Stimulated activated CD8-positive, alpha-beta memory T cell treated with anti-CD3 and anti-CD28 coated beads, Interleukin-12 subunit alpha, Interleukin-12 subunit beta, amount 100 ng/mL, for 24 hours (primary cell): ENCODE measurements at regions not wholly inside any gene's neighbourhood (a gene's known extent, or its start where the extent isn't known, plus 50 kb on each side); places are given as distances from the start of the nearest gene placed in this dataset.
"Not testable (repeated sequence)": the region's sequence is repeated elsewhere in the genome, so short reads cannot be mapped to it uniquely, and the experiment has no call there.

Experiments
- DNase-seq: peaks from one replicate; pipeline ENCODE4 v3.0.0-alpha.2; 2020; ENCODE audit errors: extremely low read depth

DNA sequence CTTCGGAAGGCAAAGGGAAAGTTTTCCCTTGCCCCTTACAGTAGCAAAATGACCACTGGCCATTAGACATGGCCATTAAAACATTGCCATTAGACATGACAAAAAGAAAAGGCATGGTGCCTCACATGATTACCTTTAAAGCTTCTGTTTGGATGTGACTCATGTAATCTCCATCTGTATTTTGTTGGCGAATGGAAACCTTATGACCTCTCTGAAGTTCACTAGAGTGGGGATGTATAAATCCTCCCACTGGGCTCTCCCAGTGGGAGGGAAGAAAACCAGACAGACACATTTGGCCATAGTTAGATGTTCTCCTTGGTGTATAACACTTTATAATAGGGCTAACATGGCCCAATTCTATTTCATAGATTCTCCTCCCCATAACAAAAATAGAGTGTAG lies 152.6 kb downstream of the MAGEB17 start:
- no peak for DNase-seq

GRCh38 chrX:16320765-16321355 lies 153.6 kb downstream of the MAGEB17 start:
- no peak for DNase-seq

DNA sequence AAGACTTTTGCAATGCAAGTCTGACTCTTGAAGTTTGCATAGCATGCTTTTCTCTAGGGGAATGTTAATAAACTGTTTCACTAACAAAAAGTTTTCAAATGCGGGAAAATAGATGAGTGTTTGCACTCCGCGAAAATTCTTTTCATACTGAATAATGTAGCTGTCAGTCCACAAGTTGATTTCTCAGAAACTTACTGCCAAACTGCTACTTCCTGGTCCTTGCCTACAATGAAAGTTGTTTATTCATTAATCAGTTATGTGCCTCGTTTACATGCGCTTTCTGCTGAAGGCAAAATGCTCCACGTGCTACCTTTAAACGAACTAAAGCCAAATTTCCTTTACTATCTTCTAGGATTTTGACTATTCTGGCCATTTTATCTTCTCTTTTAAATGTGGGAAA lies 166.2 kb downstream of the MAGEB17 start:
- DNase-seq: no peak

DNA sequence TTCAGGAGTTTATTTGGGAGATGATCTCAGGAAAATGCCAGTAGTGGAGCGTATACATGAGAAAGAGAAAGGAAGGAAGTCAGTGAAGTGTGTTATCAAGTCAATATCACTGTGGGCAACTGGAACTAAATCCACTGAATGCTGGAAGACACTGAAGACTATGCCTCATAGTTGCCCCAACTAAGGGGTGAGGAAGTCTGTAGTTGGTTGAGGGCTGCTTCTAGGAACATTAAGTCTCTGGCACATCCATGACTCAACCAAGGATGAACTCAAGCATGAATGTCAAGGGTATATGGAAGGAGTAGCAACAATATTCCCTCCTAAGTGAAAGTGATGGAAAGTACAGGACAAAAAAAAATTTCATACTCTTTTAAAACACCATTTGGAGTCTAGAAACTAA lies 167.9 kb downstream of the MAGEB17 start:
- no peak for DNase-seq

- no peak for DNase-seq
Observed at GRCh38 chrX:16347968-16348670, 180.8 kb downstream of the MAGEB17 start.

DNA sequence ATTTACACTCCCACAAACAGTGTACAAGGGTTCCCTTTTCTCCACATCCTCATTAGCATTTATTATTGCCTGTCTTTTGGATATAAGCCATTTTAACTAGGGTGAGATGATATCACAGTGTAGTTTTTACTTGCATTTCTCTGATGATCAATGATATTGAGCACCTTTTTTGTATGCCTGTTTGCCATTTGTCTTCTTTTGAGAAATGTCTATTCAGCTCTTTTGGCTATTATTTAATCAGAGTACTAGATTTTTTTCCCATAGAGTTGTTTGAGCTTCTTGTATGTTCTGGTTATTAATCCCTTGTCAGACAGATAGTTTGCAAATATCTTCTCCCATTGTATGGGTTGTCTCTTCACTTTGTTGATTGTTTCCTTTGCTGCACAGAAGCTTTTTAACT lies 190.6 kb downstream of the MAGEB17 start:
- DNase-seq: no peak

GRCh38 chrX:16360056-16360455 lies 192.8 kb downstream of the MAGEB17 start:
- DNase-seq: not testable (repeated sequence)

DNA sequence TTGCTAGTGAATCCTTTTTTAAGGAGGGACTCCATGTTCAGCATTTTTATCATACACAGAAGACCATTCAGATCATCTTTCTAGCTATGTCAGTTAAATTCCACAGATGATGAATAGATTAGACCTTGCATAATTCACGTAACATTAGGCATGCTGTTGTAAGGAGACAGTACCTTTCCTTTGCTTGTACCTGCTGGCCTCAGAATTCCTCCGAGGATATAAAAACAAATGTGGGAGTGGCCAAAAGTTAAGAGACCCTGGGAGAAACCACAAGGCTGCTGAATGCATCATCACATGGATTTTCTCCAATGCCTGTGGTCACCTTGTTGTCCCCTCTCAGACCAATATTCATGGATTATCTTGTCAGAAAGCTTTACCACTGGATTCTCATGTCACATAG lies 201.4 kb downstream of the MAGEB17 start:
- DNase-seq: no peak

DNA sequence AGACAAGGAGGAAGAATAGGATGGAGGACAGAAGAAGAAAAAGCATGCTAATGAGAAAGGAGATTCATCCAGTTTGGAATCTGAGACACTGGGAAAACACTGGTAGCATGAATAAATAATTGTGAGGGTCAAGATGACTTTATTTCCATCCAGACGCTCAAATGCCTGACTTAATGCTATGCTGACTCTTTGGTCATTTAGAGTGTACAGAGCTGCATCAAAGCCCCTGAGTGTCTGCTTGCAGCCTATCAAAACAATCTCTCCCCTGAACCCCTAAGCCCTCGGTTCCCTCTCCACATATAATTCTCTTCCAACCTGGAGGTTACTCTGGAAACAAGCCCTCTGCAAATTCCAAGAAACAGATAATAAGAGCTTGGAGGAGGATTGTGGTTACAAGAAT lies 208.8 kb downstream of the MAGEB17 start:
- DNase-seq: no peak

- no peak for DNase-seq
Observed at GRCh38 chrX:16386126-16386525, 218.8 kb downstream of the MAGEB17 start.

GRCh38 chrX:16392597-16392996 lies 225.3 kb downstream of the MAGEB17 start:
- DNase-seq: no peak

DNA sequence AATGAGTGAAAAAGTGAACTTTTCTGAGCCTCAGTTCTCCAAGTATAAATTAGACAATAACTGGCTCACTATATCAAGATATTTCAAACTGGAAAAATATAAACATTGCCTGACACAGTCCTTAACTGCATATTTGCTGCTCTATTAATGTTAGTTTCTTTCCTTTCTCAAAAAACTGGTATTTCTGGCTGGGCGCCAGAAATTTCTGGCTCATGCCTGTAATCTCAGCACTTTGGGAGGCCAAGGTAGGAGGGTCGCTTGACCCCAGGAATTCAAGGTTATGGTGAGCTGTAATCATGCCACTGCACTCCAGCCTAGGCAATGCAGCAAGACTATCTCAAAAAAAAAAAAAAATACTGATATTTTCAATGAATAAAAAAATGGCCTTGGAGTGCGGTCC lies 227.0 kb downstream of the MAGEB17 start:
- DNase-seq: no peak

- no peak for DNase-seq
Observed at GRCh38 chrX:16403808-16404207, 236.5 kb downstream of the MAGEB17 start.

DNA sequence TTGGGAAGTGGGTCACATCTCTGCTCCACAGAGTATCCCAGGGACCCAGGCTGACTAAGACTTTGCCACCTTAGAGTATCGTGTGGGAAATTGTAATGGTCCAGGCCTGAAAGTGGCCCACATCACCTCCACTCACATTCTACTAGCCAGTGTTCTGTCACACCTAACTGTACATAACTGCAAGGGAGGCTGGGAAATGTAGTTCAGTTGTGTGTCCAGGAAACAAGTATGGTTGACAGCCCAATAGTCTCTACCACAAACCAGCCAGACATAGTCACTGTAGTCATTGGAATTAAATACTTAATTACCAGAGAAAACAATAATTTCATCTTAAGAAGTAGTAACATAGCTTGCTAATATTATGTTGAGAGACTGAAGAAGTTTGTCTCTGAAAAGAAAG lies 233.4 kb upstream of the S100G start:
- DNase-seq: no peak

DNA sequence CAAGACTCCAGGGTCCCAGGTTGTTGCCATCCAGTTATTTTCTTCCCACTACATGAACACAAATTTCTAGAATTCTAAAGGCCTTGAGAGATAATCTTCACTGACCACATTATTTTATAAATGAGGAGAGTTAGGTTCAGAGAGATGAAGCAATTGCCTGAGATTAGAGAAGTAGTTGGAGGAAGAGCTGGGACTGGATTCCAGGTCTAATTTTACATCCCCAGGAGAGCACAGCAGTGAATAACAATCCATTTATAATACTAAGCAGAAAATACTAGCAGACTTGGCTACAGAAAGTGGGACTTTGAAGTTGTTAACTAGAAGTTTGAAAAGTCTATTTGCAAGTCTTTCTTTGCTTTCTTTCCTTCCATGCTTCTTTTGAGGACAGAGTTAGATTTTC lies 231.3 kb upstream of the S100G start:
- DNase-seq: no peak

- no peak for DNase-seq
Observed at GRCh38 chrX:16427668-16428067, 222.3 kb upstream of the S100G start.

DNA sequence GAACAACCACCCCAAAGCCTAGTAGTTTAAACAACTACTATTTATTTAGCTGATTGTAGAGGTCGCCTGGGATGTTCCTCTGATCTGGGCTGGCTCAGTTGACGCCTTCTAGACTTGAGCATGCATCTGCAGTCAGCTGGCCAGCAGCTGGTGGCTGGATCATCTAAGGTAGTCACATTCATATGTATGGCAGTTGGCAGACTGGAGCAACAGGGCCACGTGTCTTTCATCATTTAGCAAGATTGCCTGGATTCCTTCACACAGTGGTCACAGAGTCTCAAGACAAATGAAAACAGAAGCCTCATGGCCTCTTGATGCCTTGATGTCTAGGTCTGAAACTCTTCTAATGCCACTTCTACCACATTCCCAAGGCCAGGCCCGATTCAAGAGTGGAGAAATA lies 220.6 kb upstream of the S100G start:
- no peak for DNase-seq

DNA sequence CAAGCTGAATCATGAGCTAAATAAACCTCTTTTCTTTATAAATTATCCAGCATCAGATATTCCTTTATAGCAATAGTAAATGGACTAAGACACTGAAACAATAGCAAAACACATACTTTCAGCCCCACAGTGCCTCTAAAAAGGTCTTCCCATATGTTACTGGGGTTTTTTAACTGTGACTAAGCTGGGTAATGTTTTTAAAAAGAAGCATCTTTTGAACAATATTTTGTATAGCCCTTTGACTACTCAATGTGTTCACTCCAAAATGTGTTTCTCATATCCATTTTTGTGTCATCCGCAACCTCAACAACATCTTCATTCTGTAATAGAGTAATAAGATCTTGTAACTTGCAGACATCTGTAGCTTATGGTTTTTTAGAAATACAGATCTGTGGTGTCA lies 218.7 kb upstream of the S100G start:
- no peak for DNase-seq

GRCh38 chrX:16433021-16433420 lies 216.9 kb upstream of the S100G start:
- DNase-seq: no peak

GRCh38 chrX:16435399-16435986 lies 214.5 kb upstream of the S100G start:
- no peak for DNase-seq

- DNase-seq: peak; percentile 19
Observed at GRCh38 chrX:16436348-16437188, 213.4 kb upstream of the S100G start.

GRCh38 chrX:16440446-16440845 lies 209.5 kb upstream of the S100G start:
- DNase-seq: no peak

- DNase-seq: no peak
Observed at GRCh38 chrX:16444353-16444752, 205.6 kb upstream of the S100G start.
